IMR-90 (cell line): ENCODE measurements at regions not wholly inside any gene's neighbourhood (a gene's known extent, or its start where the extent isn't known, plus 50 kb on each side); places are given as distances from the start of the nearest gene placed in this dataset.

ENCODE experiments used
- BHLHE40 ChIP-seq: fragments of 150-350 bp; IDR thresholded peaks from 2 replicates; pipeline ENCODE4 v1.6.1; 2016; ENCODE audit warnings: mild to moderate bottlenecking, low read depth, low read length
- CEBPB ChIP-seq: IDR thresholded peaks from 2 replicates; pipeline ENCODE4 v1.6.1; 2012; ENCODE audit warnings: low read depth, low read length, improper control_type of control experiment
- CTCF ChIP-seq: conservative IDR thresholded peaks from 2 replicates; pipeline ENCODE4 v1.5.1; 2012; ENCODE audit warnings: mild to moderate bottlenecking, low read depth, low read length, improper control_type of control experiment
- FOS ChIP-seq: fragments of 150-350 bp; IDR thresholded peaks from 2 replicates; pipeline ENCODE4 v1.6.1; 2016; ENCODE audit warnings: low read depth, low read length
- MAZ ChIP-seq: IDR thresholded peaks from 2 replicates; pipeline ENCODE4 v1.6.1; 2012; ENCODE audit warnings: low read depth, mild to moderate bottlenecking, low read length, improper control_type of control experiment, moderate library complexity, borderline replicate concordance
- MXI1 ChIP-seq: IDR thresholded peaks from 2 replicates; pipeline ENCODE4 v1.6.1; 2012; ENCODE audit warnings: low read depth, mild to moderate bottlenecking, low read length, moderate library complexity, borderline replicate concordance
- POLR2A ChIP-seq: IDR thresholded peaks from 2 replicates; pipeline ENCODE4 v1.6.1; 2012; ENCODE audit warnings: mild to moderate bottlenecking, low read depth, low read length
- RAD21 ChIP-seq: IDR thresholded peaks from 2 replicates; pipeline ENCODE4 v1.6.1; 2012; ENCODE audit warnings: low read length, improper control_type of control experiment
- RCOR1 ChIP-seq: IDR thresholded peaks from 2 replicates; pipeline ENCODE4 v1.6.1; 2012; ENCODE audit warnings: mild to moderate bottlenecking, low read length, improper control_type of control experiment; ENCODE audit not compliant: insufficient replicate concordance
- RFX5 ChIP-seq: IDR thresholded peaks from 2 replicates; pipeline ENCODE4 v1.8.0; 2012; ENCODE audit warnings: low read depth, mild to moderate bottlenecking, low read length, moderate library complexity
- SMC3 ChIP-seq: fragments of 150-350 bp; IDR thresholded peaks from 2 replicates; pipeline ENCODE4 v1.6.1; 2016; ENCODE audit warnings: low read depth, mild to moderate bottlenecking, antibody characterized with exemption, low read length, moderate library complexity
- USF2 ChIP-seq: fragments of 150-350 bp; IDR thresholded peaks from 2 replicates; pipeline ENCODE4 v1.6.1; 2017; ENCODE audit warnings: mild to moderate bottlenecking, antibody characterized with exemption, low read length, low read depth

- no peak for TF ChIP-seq RCOR1
- no peak for TF ChIP-seq CTCF
- TF ChIP-seq BHLHE40: no peak
- no peak for TF ChIP-seq SMC3
- no peak for TF ChIP-seq RFX5
- no peak for TF ChIP-seq FOS
- no peak for TF ChIP-seq POLR2A
- no peak for TF ChIP-seq MXI1
- TF ChIP-seq RAD21: no peak
- no peak for TF ChIP-seq CEBPB
- no peak for TF ChIP-seq MAZ
- TF ChIP-seq USF2: no peak
These were observed 77.5 kb upstream of the SCEL start for GRCh38 chr13:77457966-77458365.
